ENCODE measurements at regions not wholly inside any gene's neighbourhood (a gene's known extent, or its start where the extent isn't known, plus 50 kb on each side); places are given as distances from the start of the nearest gene placed in this dataset.

DNA sequence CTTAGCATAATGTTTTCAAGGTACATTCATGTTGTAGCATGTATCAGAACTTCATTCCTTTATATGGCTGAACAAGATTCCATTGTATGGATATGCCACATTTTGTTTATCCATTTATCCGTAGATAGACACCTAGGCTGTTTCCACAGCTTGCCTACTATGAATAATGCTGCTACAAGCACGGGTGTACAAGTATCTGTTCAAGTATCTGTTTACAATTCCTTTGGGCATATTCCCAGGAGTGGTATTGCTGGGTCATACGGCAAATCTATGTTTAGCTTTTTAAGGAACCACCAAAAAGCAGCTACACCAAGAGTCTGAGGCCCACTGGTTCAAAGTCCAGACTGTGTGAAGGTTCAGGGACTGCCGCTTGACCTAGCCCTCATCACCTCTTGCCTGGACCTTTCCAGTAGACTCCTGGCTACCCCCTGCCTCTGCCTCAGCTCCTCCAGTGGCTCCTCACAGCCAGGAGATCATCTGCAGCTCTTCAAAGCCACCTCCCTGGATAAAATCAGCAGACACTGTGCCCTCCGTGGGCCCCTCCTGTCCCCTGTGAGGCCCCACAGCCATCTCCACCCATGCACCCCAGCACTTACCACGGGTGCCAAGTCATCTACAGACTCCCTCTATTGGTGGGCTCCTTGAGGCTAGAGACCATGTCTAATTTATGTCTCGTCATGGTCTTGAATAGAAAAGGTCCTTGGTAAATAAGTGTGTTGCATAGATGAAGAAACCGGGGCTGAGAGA is 160.3 kb downstream of the MN1 start:
- TF ChIP-seq, protein P1, sequence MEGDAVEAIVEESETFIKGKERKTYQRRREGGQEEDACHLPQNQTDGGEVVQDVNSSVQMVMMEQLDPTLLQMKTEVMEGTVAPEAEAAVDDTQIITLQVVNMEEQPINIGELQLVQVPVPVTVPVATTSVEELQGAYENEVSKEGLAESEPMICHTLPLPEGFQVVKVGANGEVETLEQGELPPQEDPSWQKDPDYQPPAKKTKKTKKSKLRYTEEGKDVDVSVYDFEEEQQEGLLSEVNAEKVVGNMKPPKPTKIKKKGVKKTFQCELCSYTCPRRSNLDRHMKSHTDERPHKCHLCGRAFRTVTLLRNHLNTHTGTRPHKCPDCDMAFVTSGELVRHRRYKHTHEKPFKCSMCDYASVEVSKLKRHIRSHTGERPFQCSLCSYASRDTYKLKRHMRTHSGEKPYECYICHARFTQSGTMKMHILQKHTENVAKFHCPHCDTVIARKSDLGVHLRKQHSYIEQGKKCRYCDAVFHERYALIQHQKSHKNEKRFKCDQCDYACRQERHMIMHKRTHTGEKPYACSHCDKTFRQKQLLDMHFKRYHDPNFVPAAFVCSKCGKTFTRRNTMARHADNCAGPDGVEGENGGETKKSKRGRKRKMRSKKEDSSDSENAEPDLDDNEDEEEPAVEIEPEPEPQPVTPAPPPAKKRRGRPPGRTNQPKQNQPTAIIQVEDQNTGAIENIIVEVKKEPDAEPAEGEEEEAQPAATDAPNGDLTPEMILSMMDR (IDR thresholded peaks at IDR 0.05 in 4 of 5, conservative IDR thresholded peaks at IDR 0.05 in 1 of 5): no peak
- TF ChIP-seq POLR2A (IDR thresholded peaks at IDR 0.05): peak; percentile 55 to 87

Measured in gastrocnemius medialis (tissue), 4 donors.